ENCODE measurements at regions not wholly inside any gene's neighbourhood (a gene's known extent, or its start where the extent isn't known, plus 50 kb on each side); places are given as distances from the start of the nearest gene placed in this dataset.

DNA sequence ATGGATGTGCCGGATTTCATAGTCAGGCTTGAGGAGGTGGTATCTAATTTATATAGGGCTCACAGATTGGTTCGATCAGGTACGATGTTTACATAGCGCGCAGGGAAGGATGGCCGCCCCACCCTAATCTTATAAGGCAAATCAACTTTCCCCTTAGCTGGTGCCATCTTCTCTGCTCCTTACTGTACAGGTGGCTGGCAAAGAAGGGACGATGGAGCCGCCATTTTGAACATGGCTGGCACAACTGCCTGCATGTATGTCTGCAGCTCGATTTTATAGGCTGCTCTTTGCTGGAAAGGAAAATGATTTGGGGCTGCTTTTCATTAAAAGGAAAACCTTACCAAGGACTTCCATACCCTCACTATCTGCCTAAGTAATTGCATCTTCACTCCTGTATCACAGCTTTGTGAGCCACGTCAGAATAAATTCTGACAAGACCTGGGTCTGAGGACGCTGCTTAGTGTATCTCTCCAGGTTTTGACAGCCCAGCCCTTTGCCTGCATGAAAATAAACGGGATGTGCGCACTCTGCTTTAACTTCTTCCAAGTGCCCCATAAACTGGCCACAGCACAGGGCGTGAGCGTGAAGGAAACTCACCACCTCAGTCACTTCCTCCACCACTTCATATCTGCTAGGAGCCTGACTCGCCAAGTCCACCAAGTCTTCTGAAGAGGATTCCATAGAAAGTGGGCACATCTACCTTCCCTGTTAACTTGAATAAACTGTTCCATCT lies 109.4 kb upstream of the ARMC2 start:
- no peak overlapping the region for H3K4me3 ChIP-seq
- peaks cover 3% of the 10 kb centered on the region for H3K27me3 ChIP-seq
- H3K9me3 ChIP-seq (ENCODE audit: low read depth), result no peaks in the 10 kb centered on the region
- H3K4me1 ChIP-seq (ENCODE audit: low read depth), result peaks cover 4% of the 10 kb centered on the region
- DNase-seq (ENCODE audit: low read depth in 1 of 2, low spot score in 1 of 2), result no peak
- no peak overlapping the region for H3K27ac ChIP-seq
- no peak for TF ChIP-seq CTCF (IDR thresholded peaks at IDR 0.05; ENCODE audit: low read depth, low read length)
- H3K36me3 ChIP-seq, result no peaks in the 10 kb centered on the region

DNA sequence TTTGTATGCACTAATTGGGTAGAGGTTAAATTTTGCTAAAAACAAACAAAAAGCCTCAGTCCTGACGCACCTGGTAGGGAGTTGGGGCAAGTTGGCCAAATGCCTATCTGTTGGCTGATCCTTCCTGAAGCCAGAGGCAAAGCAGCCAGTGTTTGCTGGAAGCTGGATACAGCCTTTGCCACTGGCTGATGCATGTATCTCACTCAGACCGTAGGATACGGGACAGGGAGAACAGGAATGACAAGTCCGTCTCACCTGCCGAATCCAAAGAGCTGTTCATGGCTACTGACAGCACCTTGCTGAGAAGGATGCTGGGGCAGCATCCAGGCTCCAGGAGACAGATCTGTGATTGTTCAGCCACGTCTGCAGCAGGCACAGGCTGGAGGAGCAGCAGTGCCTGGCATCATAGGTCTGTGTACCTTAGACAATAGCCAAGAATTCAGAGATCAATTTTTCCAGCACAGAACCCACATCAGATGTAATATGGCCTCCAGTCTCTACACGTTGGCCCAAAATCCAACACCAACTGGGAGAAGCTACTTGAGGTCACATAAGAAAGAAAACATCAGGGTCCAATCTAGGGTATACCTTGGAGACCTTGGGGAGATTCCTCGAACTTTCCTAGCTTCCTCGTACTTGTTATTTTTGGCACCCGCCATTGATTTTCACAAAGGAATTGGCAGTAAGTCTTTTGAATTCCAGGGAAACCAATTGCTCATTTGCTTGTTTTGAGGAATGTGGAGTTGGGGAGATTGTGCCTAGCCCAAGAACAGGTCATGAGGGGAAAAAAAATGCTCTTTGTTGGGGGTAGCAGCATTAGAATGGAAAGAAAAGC lies 108.5 kb upstream of the ARMC2 start:
- no peak overlapping the region for H3K4me3 ChIP-seq
- DNase-seq (ENCODE audit: low read depth in 1 of 2, low spot score in 1 of 2), result peak in 1 of 2 donors; percentile 53

DNA sequence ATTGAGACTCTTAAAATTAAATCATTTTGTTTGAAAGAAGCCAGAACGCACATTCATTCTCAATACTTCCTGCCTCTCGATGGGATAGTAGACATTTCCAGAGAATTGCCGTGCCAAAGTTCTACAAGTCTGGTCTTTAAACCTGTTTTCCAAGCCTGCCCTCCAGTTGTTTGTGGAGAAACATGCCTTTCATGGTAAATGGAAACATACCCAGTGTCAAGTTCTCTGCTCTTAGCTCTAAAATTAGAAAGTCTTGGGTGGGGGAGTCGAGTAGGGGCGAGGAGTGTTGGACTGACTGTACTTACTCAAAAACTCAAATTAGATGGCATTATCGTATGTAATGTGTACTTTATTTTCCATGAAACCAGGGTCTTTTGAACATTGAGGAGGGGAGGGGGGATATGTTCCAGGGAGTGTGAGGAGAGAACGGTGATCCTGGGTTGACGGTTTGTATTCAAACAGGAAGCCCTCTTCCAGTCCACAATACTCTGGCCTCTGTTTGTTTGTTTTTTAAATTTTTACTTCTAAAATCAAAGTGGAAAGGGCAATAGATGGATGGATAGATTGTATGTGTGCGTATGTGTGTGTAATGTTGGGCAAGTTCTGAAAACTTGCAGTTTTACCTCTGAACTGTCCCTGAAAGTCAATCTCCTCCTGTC lies 106.8 kb upstream of the ARMC2 start:
- Histone ChIP-seq H3K27ac (no peak overlapping the region), H3K36me3 (no peaks in the 10 kb centered on the region), H3K9me3 (ENCODE audit: low read depth) (no peaks in the 10 kb centered on the region), H3K27me3 (no peaks in the 10 kb centered on the region), H3K4me3 (no peak overlapping the region), H3K4me1 (ENCODE audit: low read depth) (peaks cover 9% of the 10 kb centered on the region)
- no peak for DNase-seq (ENCODE audit: low read depth in 1 of 2, low spot score in 1 of 2)
- no peak for TF ChIP-seq CTCF (IDR thresholded peaks at IDR 0.05; ENCODE audit: low read depth, low read length)

More for the DNA sequence above, 108.5 kb upstream of the ARMC2 start:
- H3K27ac ChIP-seq, result no peak overlapping the region
- peaks cover 5% of the 10 kb centered on the region for H3K4me1 ChIP-seq (ENCODE audit: low read depth)
- no peaks in the 10 kb centered on the region for H3K9me3 ChIP-seq (ENCODE audit: low read depth)
- H3K27me3 ChIP-seq, result peaks cover 3% of the 10 kb centered on the region
- H3K36me3 ChIP-seq, result no peaks in the 10 kb centered on the region
- TF ChIP-seq CTCF (IDR thresholded peaks at IDR 0.05; ENCODE audit: low read depth, low read length), result no peak

GRCh38 chr6:108742041-108742440 lies 106.2 kb upstream of the ARMC2 start:
- DNase-seq (ENCODE audit: low read depth in 1 of 2, low spot score in 1 of 2), result no peak

More at GRCh38 chr6:108742041-108742440, 106.2 kb upstream of the ARMC2 start:
- Histone ChIP-seq H3K9me3 (ENCODE audit: low read depth) (no peaks in the 10 kb centered on the region), H3K4me1 (ENCODE audit: low read depth) (peaks cover 9% of the 10 kb centered on the region), H3K27ac (no peak overlapping the region), H3K4me3 (no peak overlapping the region), H3K27me3 (no peaks in the 10 kb centered on the region), H3K36me3 (no peaks in the 10 kb centered on the region)
- TF ChIP-seq CTCF (IDR thresholded peaks at IDR 0.05; ENCODE audit: low read depth, low read length), result no peak

Measured in cardiac muscle cell (in vitro differentiated cells and primary cell).